ENCODE measurements at regions not wholly inside any gene's neighbourhood (a gene's known extent, or its start where the extent isn't known, plus 50 kb on each side); places are given as distances from the start of the nearest gene placed in this dataset.

- no peaks in the 10 kb centered on the region for H3K36me3 ChIP-seq (ENCODE audit: control insufficient read depth, insufficient read depth, low read length)
- no peaks in the 10 kb centered on the region for H3K4me1 ChIP-seq (ENCODE audit: control insufficient read depth, insufficient read depth, low read length)
- no peaks in the 10 kb centered on the region for H3K9me3 ChIP-seq (ENCODE audit: control insufficient read depth, low read length)
- 88 to 96% methylated on average over 1 to 2 of the region's 2 CpGs for whole genome bisulfite sequencing, 2 experiments
- no peaks in the 10 kb centered on the region for H3K27me3 ChIP-seq (ENCODE audit: control insufficient read depth, insufficient read depth, low read length, poor library complexity, severe bottlenecking)
- no peak overlapping the region for H3K27ac ChIP-seq (ENCODE audit: insufficient read depth, low read depth, low read length, poor library complexity, severe bottlenecking)
- H3K4me3 ChIP-seq (ENCODE audit: insufficient read depth, low read depth, low read length): no peak overlapping the region
Measured at GRCh38 chr17:70644096-70644495, 474.8 kb downstream of the KCNJ2 start.

DNA sequence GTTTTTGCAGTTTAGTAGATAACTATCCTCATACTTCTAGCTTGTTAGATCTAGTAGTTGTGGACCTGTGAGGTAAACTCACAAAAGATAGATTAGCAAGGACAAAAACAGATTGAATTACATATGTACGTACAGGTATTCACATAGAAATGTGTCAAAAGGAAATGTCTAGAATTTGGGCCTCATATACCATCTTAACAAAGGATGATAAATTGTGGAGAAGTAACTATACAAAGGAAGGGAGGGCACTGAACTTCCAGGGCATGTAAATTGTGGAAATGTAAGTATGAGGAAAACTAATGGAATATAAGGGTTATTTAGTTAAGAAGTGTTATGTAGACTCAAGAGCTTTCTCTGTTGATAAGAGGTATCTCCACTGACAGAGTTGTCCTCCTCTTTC is 477.3 kb downstream of the KCNJ2 start:
- WGBS, 2 experiments: 100% methylated on average over 1 of the region's 1 CpG
- Histone ChIP-seq H3K9me3 (ENCODE audit: control insufficient read depth, low read length) (no peaks in the 10 kb centered on the region), H3K4me1 (ENCODE audit: control insufficient read depth, insufficient read depth, low read length) (no peaks in the 10 kb centered on the region), H3K4me3 (ENCODE audit: insufficient read depth, low read depth, low read length) (no peak overlapping the region), H3K27me3 (ENCODE audit: control insufficient read depth, insufficient read depth, low read length, poor library complexity, severe bottlenecking) (no peaks in the 10 kb centered on the region), H3K36me3 (ENCODE audit: control insufficient read depth, insufficient read depth, low read length) (no peaks in the 10 kb centered on the region), H3K27ac (ENCODE audit: insufficient read depth, low read depth, low read length, poor library complexity, severe bottlenecking) (no peak overlapping the region)

DNA sequence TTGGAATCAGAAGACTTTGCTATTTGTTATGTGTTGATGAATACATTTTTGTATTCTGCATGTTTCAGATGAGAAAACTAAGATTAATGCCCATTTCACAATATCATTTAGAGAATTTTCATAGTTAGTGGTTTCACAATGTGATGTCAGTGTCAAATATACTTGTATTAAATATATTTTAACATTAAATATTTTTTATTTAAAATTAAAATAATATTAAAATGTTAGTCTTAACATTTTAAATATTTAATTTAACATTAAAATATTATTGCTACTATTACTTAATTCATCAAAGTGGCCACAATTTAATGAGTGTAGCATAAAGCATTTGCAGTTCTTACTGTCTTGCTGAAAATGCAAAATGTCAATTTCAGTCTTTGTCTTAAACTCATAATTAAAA is 478.8 kb downstream of the KCNJ2 start:
- Histone ChIP-seq H3K27ac (ENCODE audit: insufficient read depth, low read depth, low read length, poor library complexity, severe bottlenecking) (no peak overlapping the region), H3K4me1 (ENCODE audit: control insufficient read depth, insufficient read depth, low read length) (no peaks in the 10 kb centered on the region), H3K9me3 (ENCODE audit: control insufficient read depth, low read length) (no peaks in the 10 kb centered on the region)

GRCh38 chr17:70653850-70654249 is 484.5 kb downstream of the KCNJ2 start:
- no peak overlapping the region for H3K27ac ChIP-seq (ENCODE audit: insufficient read depth, low read depth, low read length, poor library complexity, severe bottlenecking)
- H3K36me3 ChIP-seq (ENCODE audit: control insufficient read depth, insufficient read depth, low read length): no peaks in the 10 kb centered on the region
- H3K27me3 ChIP-seq (ENCODE audit: control insufficient read depth, insufficient read depth, low read length, poor library complexity, severe bottlenecking): no peaks in the 10 kb centered on the region
- H3K4me3 ChIP-seq (ENCODE audit: insufficient read depth, low read depth, low read length): no peak overlapping the region
- H3K4me1 ChIP-seq (ENCODE audit: control insufficient read depth, insufficient read depth, low read length): no peaks in the 10 kb centered on the region
- H3K9me3 ChIP-seq (ENCODE audit: control insufficient read depth, low read length): no peaks in the 10 kb centered on the region
- WGBS, 2 experiments: 93 to 100% methylated on average over 2 to 3 of the region's 3 CpGs

More for the DNA sequence above, 478.8 kb downstream of the KCNJ2 start:
- Histone ChIP-seq H3K27me3 (ENCODE audit: control insufficient read depth, insufficient read depth, low read length, poor library complexity, severe bottlenecking) (no peaks in the 10 kb centered on the region), H3K4me3 (ENCODE audit: insufficient read depth, low read depth, low read length) (no peak overlapping the region), H3K36me3 (ENCODE audit: control insufficient read depth, insufficient read depth, low read length) (no peaks in the 10 kb centered on the region)

DNA sequence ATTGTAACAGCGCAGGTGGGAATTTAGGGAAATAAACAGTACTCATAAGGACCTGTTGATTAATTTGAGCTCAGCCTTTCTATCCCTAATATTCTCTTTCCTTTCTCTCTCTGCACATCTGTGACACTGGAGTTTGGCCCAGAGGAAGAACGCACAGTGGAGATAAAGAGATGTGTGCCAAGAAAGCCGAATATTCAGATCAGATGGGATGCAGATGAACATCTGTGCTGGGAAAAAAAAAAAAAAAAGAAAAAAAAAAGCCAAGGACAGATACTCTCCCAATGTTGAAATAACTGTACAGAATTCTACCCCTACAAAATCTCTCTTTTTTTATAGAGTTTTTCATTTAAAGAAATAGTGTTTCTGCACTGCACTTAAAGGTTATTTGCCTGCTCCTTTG is 485.4 kb downstream of the KCNJ2 start:
- Histone ChIP-seq H3K36me3 (ENCODE audit: control insufficient read depth, insufficient read depth, low read length) (no peaks in the 10 kb centered on the region), H3K27ac (ENCODE audit: insufficient read depth, low read depth, low read length, poor library complexity, severe bottlenecking) (no peak overlapping the region), H3K4me1 (ENCODE audit: control insufficient read depth, insufficient read depth, low read length) (no peaks in the 10 kb centered on the region), H3K9me3 (ENCODE audit: control insufficient read depth, low read length) (no peaks in the 10 kb centered on the region), H3K4me3 (ENCODE audit: insufficient read depth, low read depth, low read length) (no peak overlapping the region), H3K27me3 (ENCODE audit: control insufficient read depth, insufficient read depth, low read length, poor library complexity, severe bottlenecking) (no peaks in the 10 kb centered on the region)
- WGBS, 2 experiments: 97 to 100% methylated on average over 1 to 3 of the region's 3 CpGs

- no peak overlapping the region for H3K27ac ChIP-seq (ENCODE audit: insufficient read depth, low read depth, low read length, poor library complexity, severe bottlenecking)
- H3K36me3 ChIP-seq (ENCODE audit: control insufficient read depth, insufficient read depth, low read length): no peaks in the 10 kb centered on the region
- no peaks in the 10 kb centered on the region for H3K9me3 ChIP-seq (ENCODE audit: control insufficient read depth, low read length)
- no peak overlapping the region for H3K4me3 ChIP-seq (ENCODE audit: insufficient read depth, low read depth, low read length)
- no peaks in the 10 kb centered on the region for H3K4me1 ChIP-seq (ENCODE audit: control insufficient read depth, insufficient read depth, low read length)
- WGBS, 2 experiments: 82% methylated on average over 2 of the region's 2 CpGs
- no peaks in the 10 kb centered on the region for H3K27me3 ChIP-seq (ENCODE audit: control insufficient read depth, insufficient read depth, low read length, poor library complexity, severe bottlenecking)
Measured at GRCh38 chr17:70655176-70655958, 486.0 kb downstream of the KCNJ2 start.

DNA sequence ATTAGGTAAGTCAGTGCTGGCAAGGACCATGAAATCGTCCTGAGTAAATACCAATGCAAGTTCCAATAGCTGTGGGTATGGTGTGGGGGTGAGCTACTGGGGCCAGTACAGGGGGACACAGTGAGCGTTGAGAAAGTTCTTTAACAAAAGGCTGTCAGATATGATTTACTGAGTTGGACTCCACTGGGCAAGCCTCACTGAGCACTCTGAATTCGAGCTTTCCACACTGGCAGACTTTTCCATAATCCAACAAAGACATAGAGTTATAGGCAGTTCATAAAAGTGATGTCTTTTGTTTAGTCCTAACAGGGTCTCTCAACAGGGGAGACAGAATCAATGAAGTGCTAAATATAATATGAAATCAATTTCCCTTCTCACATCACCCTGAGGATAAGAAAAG is 489.0 kb downstream of the KCNJ2 start:
- WGBS, 2 experiments: 92 to 94% methylated on average over 2 to 3 of the region's 3 CpGs
- H3K4me1 ChIP-seq (ENCODE audit: control insufficient read depth, insufficient read depth, low read length): no peaks in the 10 kb centered on the region

GRCh38 chr17:70658840-70659239 is 489.5 kb downstream of the KCNJ2 start:
- Histone ChIP-seq H3K27me3 (ENCODE audit: control insufficient read depth, insufficient read depth, low read length, poor library complexity, severe bottlenecking) (no peaks in the 10 kb centered on the region), H3K4me1 (ENCODE audit: control insufficient read depth, insufficient read depth, low read length) (no peaks in the 10 kb centered on the region), H3K36me3 (ENCODE audit: control insufficient read depth, insufficient read depth, low read length) (no peaks in the 10 kb centered on the region), H3K4me3 (ENCODE audit: insufficient read depth, low read depth, low read length) (no peak overlapping the region), H3K9me3 (ENCODE audit: control insufficient read depth, low read length) (no peaks in the 10 kb centered on the region), H3K27ac (ENCODE audit: insufficient read depth, low read depth, low read length, poor library complexity, severe bottlenecking) (no peak overlapping the region)
- WGBS, 2 experiments: 92 to 93% methylated on average over 2 of the region's 2 CpGs

More for the DNA sequence above, 489.0 kb downstream of the KCNJ2 start:
- no peaks in the 10 kb centered on the region for H3K27me3 ChIP-seq (ENCODE audit: control insufficient read depth, insufficient read depth, low read length, poor library complexity, severe bottlenecking)
- no peaks in the 10 kb centered on the region for H3K9me3 ChIP-seq (ENCODE audit: control insufficient read depth, low read length)
- H3K36me3 ChIP-seq (ENCODE audit: control insufficient read depth, insufficient read depth, low read length): no peaks in the 10 kb centered on the region
- no peak overlapping the region for H3K4me3 ChIP-seq (ENCODE audit: insufficient read depth, low read depth, low read length)
- no peak overlapping the region for H3K27ac ChIP-seq (ENCODE audit: insufficient read depth, low read depth, low read length, poor library complexity, severe bottlenecking)

- WGBS, 2 experiments: 92 to 94% methylated on average over 9 to 10 of the region's 10 CpGs
- no peaks in the 10 kb centered on the region for H3K9me3 ChIP-seq (ENCODE audit: control insufficient read depth, low read length)
- H3K27ac ChIP-seq (ENCODE audit: insufficient read depth, low read depth, low read length, poor library complexity, severe bottlenecking): no peak overlapping the region
- no peaks in the 10 kb centered on the region for H3K36me3 ChIP-seq (ENCODE audit: control insufficient read depth, insufficient read depth, low read length)
- no peaks in the 10 kb centered on the region for H3K27me3 ChIP-seq (ENCODE audit: control insufficient read depth, insufficient read depth, low read length, poor library complexity, severe bottlenecking)
- no peaks in the 10 kb centered on the region for H3K4me1 ChIP-seq (ENCODE audit: control insufficient read depth, insufficient read depth, low read length)
- no peak overlapping the region for H3K4me3 ChIP-seq (ENCODE audit: insufficient read depth, low read depth, low read length)
Measured at GRCh38 chr17:70661342-70662222, 492.2 kb downstream of the KCNJ2 start.

DNA sequence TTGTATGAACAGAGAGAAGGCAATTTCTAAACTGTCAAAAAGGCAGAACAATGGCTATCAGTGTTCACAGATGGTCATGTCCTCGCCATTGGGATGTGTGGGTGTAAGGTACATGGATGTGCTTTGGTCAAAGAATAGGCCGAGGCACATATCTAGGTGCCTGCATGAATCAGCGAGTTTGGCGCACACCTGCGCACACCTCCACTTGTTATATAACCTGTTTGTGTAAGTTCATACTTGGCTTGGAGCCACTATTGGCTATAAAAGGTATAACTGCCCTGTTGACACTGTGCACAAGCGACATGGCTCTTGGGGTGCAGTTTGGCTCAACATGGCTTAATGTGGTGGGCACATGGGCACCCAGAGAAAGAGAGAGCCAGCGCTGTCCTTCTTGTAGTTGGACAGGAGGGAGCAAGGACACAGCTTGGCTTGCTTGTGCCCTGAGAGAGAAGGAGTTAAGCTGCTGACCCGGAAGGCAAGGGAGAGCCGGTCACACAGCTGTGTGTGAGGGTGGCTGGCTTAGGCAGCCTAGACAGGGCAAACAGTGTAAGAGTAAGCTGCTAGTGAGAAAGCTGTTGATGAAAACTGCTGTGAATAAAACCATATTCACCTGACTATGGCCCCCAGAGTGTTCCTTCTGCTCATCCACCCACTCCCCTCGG is 499.1 kb downstream of the KCNJ2 start:
- Histone ChIP-seq H3K27ac (ENCODE audit: insufficient read depth, low read depth, low read length, poor library complexity, severe bottlenecking) (no peak overlapping the region), H3K36me3 (ENCODE audit: control insufficient read depth, insufficient read depth, low read length) (no peaks in the 10 kb centered on the region), H3K4me1 (ENCODE audit: control insufficient read depth, insufficient read depth, low read length) (no peaks in the 10 kb centered on the region), H3K9me3 (ENCODE audit: control insufficient read depth, low read length) (no peaks in the 10 kb centered on the region), H3K27me3 (ENCODE audit: control insufficient read depth, insufficient read depth, low read length, poor library complexity, severe bottlenecking) (no peaks in the 10 kb centered on the region), H3K4me3 (ENCODE audit: insufficient read depth, low read depth, low read length) (no peak overlapping the region)
- WGBS, 2 experiments: 94 to 97% methylated on average over 10 of the region's 10 CpGs

Data from ectodermal cell (in vitro differentiated cells).